HEK293 (cell line): ENCODE measurements at regions not wholly inside any gene's neighbourhood (a gene's known extent, or its start where the extent isn't known, plus 50 kb on each side); places are given as distances from the start of the nearest gene placed in this dataset.

Experiments used
- CTCF ChIP-seq: fragments of 450-650 bp; formaldehyde crosslinking; IDR thresholded peaks from 2 replicates; pipeline ENCODE4 v1.5.1; 2016; ENCODE audit warnings: missing biosample characterization, missing genetic modification characterization
- KLF1 ChIP-seq: fragments of 450-650 bp; formaldehyde crosslinking; IDR thresholded peaks from 2 replicates; pipeline ENCODE4 v1.5.1; 2016; ENCODE audit warnings: missing biosample characterization, missing genetic modification characterization
- KLF17 ChIP-seq: fragments of 450-650 bp; formaldehyde crosslinking; IDR thresholded peaks from 2 replicates; pipeline ENCODE4 v1.5.1; 2016; ENCODE audit warnings: missing biosample characterization, missing genetic modification characterization
- KLF7 ChIP-seq: fragments of 450-650 bp; formaldehyde crosslinking; IDR thresholded peaks from 2 replicates; pipeline ENCODE4 v1.5.1; 2016; ENCODE audit warnings: missing biosample characterization, missing genetic modification characterization, borderline replicate concordance
- PRDM4 ChIP-seq: fragments of 450-650 bp; formaldehyde crosslinking; IDR thresholded peaks from 2 replicates; pipeline ENCODE4 v1.5.1; 2017; ENCODE audit warnings: missing biosample characterization, missing genetic modification characterization
- PRDM6 ChIP-seq: fragments of 450-650 bp; formaldehyde crosslinking; IDR thresholded peaks from 2 replicates; pipeline ENCODE4 v1.5.1; 2017; ENCODE audit warnings: missing biosample characterization, missing genetic modification characterization
- REPIN1 ChIP-seq: fragments of 450-650 bp; formaldehyde crosslinking; IDR thresholded peaks from 2 replicates; pipeline ENCODE4 v1.5.1; 2017; ENCODE audit warnings: missing biosample characterization, missing genetic modification characterization, low read depth
- YY2 ChIP-seq: fragments of 450-650 bp; formaldehyde crosslinking; IDR thresholded peaks from 2 replicates; pipeline ENCODE4 v1.5.1; 2016; ENCODE audit warnings: missing biosample characterization, missing genetic modification characterization
- ZBTB48 ChIP-seq: fragments of 450-650 bp; formaldehyde crosslinking; IDR thresholded peaks from 2 replicates; pipeline ENCODE4 v1.5.1; 2016; ENCODE audit warnings: missing biosample characterization, missing genetic modification characterization
- ZFHX2 ChIP-seq: fragments of 450-650 bp; formaldehyde crosslinking; conservative IDR thresholded peaks from 2 replicates; pipeline ENCODE4 v1.5.1; 2016; ENCODE audit warnings: missing biosample characterization, missing genetic modification characterization
- ZFP69B ChIP-seq: fragments of 450-650 bp; formaldehyde crosslinking; IDR thresholded peaks from 2 replicates; pipeline ENCODE4 v1.5.1; 2016; ENCODE audit warnings: missing biosample characterization, missing genetic modification characterization
- ZNF121 ChIP-seq: fragments of 450-650 bp; formaldehyde crosslinking; IDR thresholded peaks from 2 replicates; pipeline ENCODE4 v1.5.1; 2016; ENCODE audit warnings: missing biosample characterization, missing genetic modification characterization
- ZNF169 ChIP-seq: fragments of 450-650 bp; formaldehyde crosslinking; IDR thresholded peaks from 2 replicates; pipeline ENCODE4 v1.5.1; 2016; ENCODE audit warnings: missing biosample characterization, missing genetic modification characterization
- ZNF184 ChIP-seq: fragments of 450-650 bp; IDR thresholded peaks from 2 replicates; pipeline ENCODE4 v1.5.1; 2018; ENCODE audit warnings: missing biosample characterization, mild to moderate bottlenecking, missing genetic modification characterization
- ZNF266 ChIP-seq: fragments of 450-650 bp; formaldehyde crosslinking; IDR thresholded peaks from 2 replicates; pipeline ENCODE4 v1.5.1; 2016; ENCODE audit warnings: missing biosample characterization, missing genetic modification characterization, low read depth
- ZNF350 ChIP-seq: fragments of 450-650 bp; formaldehyde crosslinking; IDR thresholded peaks from 2 replicates; pipeline ENCODE4 v1.5.0; 2017; ENCODE audit warnings: missing biosample characterization, mild to moderate bottlenecking, missing genetic modification characterization
- ZNF394 ChIP-seq: fragments of 450-650 bp; formaldehyde crosslinking; IDR thresholded peaks from 2 replicates; pipeline ENCODE4 v1.5.1; 2016; ENCODE audit warnings: missing biosample characterization, missing genetic modification characterization, mild to moderate bottlenecking, moderate library complexity, borderline replicate concordance
- ZNF433 ChIP-seq: fragments of 450-650 bp; formaldehyde crosslinking; IDR thresholded peaks from 2 replicates; pipeline ENCODE4 v1.5.1; 2016; ENCODE audit warnings: missing biosample characterization, missing genetic modification characterization, low read depth
- ZNF513 ChIP-seq: fragments of 450-650 bp; IDR thresholded peaks from 2 replicates; pipeline ENCODE4 v1.5.1; 2018; ENCODE audit warnings: missing biosample characterization, missing genetic modification characterization
- ZNF580 ChIP-seq: fragments of 450-650 bp; formaldehyde crosslinking; IDR thresholded peaks from 2 replicates; pipeline ENCODE4 v1.5.1; 2016; ENCODE audit warnings: missing biosample characterization, missing genetic modification characterization
- ZNF623 ChIP-seq: fragments of 450-650 bp; formaldehyde crosslinking; IDR thresholded peaks from 2 replicates; pipeline ENCODE4 v1.5.1; 2016; ENCODE audit warnings: missing biosample characterization, missing genetic modification characterization
- ZNF629 ChIP-seq: fragments of 450-650 bp; formaldehyde crosslinking; IDR thresholded peaks from 2 replicates; pipeline ENCODE4 v1.5.1; 2017; ENCODE audit warnings: missing biosample characterization, missing genetic modification characterization
- ZNF704 ChIP-seq: fragments of 450-650 bp; formaldehyde crosslinking; IDR thresholded peaks from 2 replicates; pipeline ENCODE4 v1.5.1; 2016; ENCODE audit warnings: missing biosample characterization, missing genetic modification characterization
- ZNF768 ChIP-seq: fragments of 450-650 bp; formaldehyde crosslinking; IDR thresholded peaks from 2 replicates; pipeline ENCODE4 v1.5.1; 2018; ENCODE audit warnings: missing biosample characterization, mild to moderate bottlenecking, missing genetic modification characterization
- ZNF837 ChIP-seq: fragments of 450-650 bp; formaldehyde crosslinking; IDR thresholded peaks from 2 replicates; pipeline ENCODE4 v1.5.1; 2016; ENCODE audit warnings: missing biosample characterization, missing genetic modification characterization
- ZSCAN16 ChIP-seq: fragments of 450-650 bp; formaldehyde crosslinking; IDR thresholded peaks from 2 replicates; pipeline ENCODE4 v1.5.1; 2016; ENCODE audit warnings: missing biosample characterization, missing genetic modification characterization
- ZSCAN5A ChIP-seq: fragments of 450-650 bp; formaldehyde crosslinking; IDR thresholded peaks from 2 replicates; pipeline ENCODE4 v1.5.1; 2016; ENCODE audit warnings: missing biosample characterization, missing genetic modification characterization

- TF ChIP-seq PRDM4 (tag by site-specific recombination) (peak; percentile 89), ZNF266 (tag by site-specific recombination) (no peak), ZNF580 (tag by site-specific recombination) (peak; percentile 49; the same call in 1 of the 2 replicates), ZNF169 (tag by site-specific recombination) (no peak), ZFP69B (tag by site-specific recombination) (peak; percentile 73; the same call in 1 of the 2 replicates), ZNF433 (tag by site-specific recombination) (no peak), ZNF121 (tag by site-specific recombination) (no peak), ZNF350 (tag by site-specific recombination) (no peak), ZNF623 (tag by site-specific recombination) (no peak), ZNF513 (tag by site-specific recombination) (no peak), ZNF394 (tag by site-specific recombination) (peak; percentile 76; the same call in 1 of the 2 replicates), ZNF184 (tag by site-specific recombination) (peak; percentile 92), ZFHX2 (tag by site-specific recombination) (no peak), ZNF629 (tag by site-specific recombination) (peak; percentile 98), ZSCAN5A (tag by site-specific recombination) (no peak), PRDM6 (peak; percentile 94), REPIN1 (tag by site-specific recombination) (no peak), ZNF704 (no peak), ZBTB48 (tag by site-specific recombination) (no peak), KLF7 (no peak), ZNF837 (tag by site-specific recombination) (no peak), YY2 (tag by site-specific recombination) (no peak), KLF1 (no peak), ZNF768 (0 out of 2 replicates have a peak, but pooled peaks have one; percentile 40), KLF17 (tag by site-specific recombination) (peak; percentile 54; the same call in 1 of the 2 replicates), ZSCAN16 (tag by site-specific recombination) (no peak), CTCF (tag by site-specific recombination) (no peak)
Measured at GRCh38 chr9:86732514-86733171, 214.7 kb downstream of the GAS1 start (continued).
